Activated naive CD4-positive, alpha-beta T cell treated with anti-CD3 and anti-CD28 coated beads, Interleukin-2, amount 50 U/mL, for 72 hours (primary cell): ENCODE measurements at regions not wholly inside any gene's neighbourhood (a gene's known extent, or its start where the extent isn't known, plus 50 kb on each side); places are given as distances from the start of the nearest gene placed in this dataset.

Experiments
- ATAC-seq, 2 donors: fragments of 150-1000 bp; cut with Tn5 transposase; 2 replicates each; pipeline ENCODE4 v1.10.0; 2021; ENCODE audit warnings: mild to moderate bottlenecking in 2 of 2, moderate library complexity in 2 of 2
- DNase-seq, 2 donors: peaks; one replicate each; pipeline ENCODE4 v3.0.0; 2021 to 2022; ENCODE audit warnings: low spot score in 2 of 2
- H3K27ac Mint-ChIP-seq, 2 donors: one replicate each; pipeline ENCODE4 v1.8.0; 2022; ENCODE audit warnings: mild to moderate bottlenecking in 2 of 2, mixed read lengths in 2 of 2
- H3K36me3 Mint-ChIP-seq, 2 donors: one replicate each; pipeline ENCODE4 v1.8.0; 2022; ENCODE audit warnings: mixed read lengths in 2 of 2
- H3K9me3 Mint-ChIP-seq, 2 donors: one replicate each; pipeline ENCODE4 v1.8.0; 2022; ENCODE audit warnings: mixed read lengths in 2 of 2

DNA sequence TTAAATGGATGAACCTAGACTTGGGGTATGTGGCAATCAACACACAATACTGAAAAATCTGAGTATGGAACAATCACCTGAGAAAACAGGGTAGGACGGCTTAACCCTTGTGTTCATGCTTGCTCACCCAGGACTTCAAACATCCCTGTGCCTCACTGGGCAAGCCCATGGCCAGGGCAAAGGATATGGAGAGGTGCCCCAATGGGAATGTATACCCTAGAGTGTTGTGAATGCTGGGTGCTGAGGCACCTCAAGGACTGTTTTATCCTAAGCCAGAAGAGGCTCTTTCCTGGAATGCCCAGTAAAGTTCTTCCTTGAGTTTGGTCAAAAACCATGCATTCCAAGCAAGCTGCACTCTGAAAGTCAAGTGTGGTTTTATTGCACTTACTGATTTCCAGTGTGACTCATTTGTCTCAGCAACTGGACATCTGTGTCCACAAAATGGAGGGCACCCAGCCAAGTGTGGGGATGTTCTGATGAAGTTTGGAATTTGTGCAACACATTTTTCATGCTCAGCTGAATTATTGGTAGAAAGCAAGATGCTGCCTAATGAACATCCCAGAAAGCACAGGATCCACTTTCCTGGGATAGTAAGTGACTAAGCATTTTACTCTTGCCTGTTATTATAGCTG lies 531.3 kb downstream of the RFC3 start:
- DNase-seq: no peak
- Mint-ChIP-seq H3K36me3 (peaks cover 0 to 4% of the 10 kb centered on the region in 2 donors), H3K27ac (no peak overlapping the region), H3K9me3 (peaks cover 5 to 13% of the 10 kb centered on the region in 2 donors)
- no peak for ATAC-seq

DNA sequence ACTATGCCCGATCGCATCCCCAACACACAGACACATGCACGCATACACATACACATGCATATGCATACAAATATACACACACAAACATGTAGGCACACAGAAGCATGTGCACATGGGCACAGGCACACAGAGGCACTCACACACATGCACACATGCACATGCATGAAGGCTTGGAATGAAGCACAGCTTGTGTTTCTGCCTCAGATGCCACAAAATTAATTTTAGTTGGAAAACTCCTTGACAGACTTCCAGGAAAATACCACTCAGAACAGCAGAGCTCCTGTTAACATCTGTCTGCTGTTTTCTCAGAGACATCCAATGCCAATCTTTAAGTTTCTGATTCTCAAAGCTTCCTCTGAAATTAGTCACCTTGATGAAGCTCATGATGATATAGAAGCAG lies 532.7 kb downstream of the RFC3 start:
- Mint-ChIP-seq H3K9me3 (peaks cover 5 to 13% of the 10 kb centered on the region in 2 donors), H3K36me3 (peaks cover 0 to 4% of the 10 kb centered on the region in 2 donors), H3K27ac (no peak overlapping the region)
- ATAC-seq (no peak), DNase-seq (no peak)

DNA sequence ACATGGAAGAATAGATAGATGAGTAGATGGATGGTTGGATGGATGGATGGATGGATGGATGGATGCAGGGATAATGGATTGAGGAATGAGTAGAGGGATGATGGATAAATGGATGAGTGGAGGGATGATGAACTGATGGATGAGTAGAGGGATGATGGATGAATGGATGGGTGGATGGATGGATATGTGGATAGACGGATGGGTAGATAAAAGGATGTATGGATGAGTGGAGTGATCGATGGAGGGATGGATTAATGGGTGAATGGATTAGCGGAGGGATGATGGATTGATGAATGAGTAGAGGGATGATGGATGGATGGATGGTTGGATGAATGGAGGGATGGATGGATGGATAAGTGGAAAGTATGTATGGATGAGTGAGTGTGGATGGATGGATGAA lies 533.2 kb downstream of the RFC3 start:
- H3K36me3 Mint-ChIP-seq: peaks cover 0 to 4% of the 10 kb centered on the region in 2 donors
- ATAC-seq: no peak
- H3K27ac Mint-ChIP-seq: no peak overlapping the region
- peaks cover 5 to 13% of the 10 kb centered on the region in 2 donors for H3K9me3 Mint-ChIP-seq
- no peak for DNase-seq

DNA sequence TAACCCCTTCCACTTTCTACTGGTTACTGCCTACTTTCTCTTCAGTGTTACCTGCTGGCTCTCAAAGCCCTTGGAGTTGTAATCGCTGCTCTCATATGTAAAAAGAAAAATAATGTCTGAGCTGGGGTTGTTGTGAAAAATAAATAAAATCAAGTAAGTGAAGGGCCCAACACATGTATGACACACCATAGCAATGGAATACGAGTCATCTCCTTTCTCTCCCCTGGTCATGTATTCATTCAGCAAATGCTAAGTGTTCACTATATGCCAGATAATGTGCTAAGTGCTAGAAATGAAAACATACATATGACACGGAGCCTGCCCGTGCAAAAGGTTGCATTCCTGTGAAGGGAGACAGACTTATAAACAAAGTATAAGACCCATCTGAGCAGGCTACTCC lies 535.0 kb downstream of the RFC3 start:
- H3K36me3 Mint-ChIP-seq: no peaks in the 10 kb centered on the region
- no peak for DNase-seq
- H3K9me3 Mint-ChIP-seq: peaks cover 5 to 10% of the 10 kb centered on the region in 2 donors
- no peak for ATAC-seq
- no peak overlapping the region for H3K27ac Mint-ChIP-seq

DNA sequence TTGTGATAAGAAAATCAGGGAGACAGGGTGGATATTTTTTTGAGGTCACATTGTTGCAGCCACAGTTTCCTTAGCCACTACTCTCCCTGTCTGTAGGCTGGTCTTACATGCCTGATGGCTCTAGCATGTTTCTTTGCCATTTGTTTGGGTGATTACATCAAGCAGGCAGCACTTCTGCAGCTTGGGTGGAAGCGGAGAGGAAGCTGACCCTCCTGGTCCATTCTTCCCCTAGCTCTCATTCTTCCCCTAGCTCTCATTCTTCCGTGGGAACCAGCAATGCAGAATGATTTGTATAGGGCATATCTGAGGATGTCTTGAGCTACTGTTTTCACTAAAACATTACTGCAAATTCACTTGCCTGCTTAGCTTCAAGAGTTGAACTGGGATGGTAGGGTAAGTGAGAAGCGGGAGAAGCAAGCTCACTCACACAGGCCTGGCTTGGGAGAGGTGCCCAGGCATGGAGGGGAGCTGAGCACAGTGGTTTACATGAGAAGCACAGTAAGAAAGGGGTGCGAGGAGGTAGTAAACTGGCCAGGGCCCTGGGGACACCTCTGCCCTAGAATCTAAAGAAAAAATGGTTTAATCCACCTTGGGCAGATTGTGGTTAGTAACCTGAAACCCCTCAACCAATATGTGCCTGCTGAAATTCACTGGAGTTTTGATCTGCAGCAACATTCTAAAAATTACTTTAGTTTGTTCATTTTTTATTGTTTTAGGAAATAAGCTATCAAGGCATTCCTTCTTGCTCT lies 538.9 kb downstream of the RFC3 start:
- DNase-seq (no peak), ATAC-seq (no peak)
- Mint-ChIP-seq H3K36me3 (no peaks in the 10 kb centered on the region), H3K27ac (no peak overlapping the region), H3K9me3 (no peaks in the 10 kb centered on the region)

DNA sequence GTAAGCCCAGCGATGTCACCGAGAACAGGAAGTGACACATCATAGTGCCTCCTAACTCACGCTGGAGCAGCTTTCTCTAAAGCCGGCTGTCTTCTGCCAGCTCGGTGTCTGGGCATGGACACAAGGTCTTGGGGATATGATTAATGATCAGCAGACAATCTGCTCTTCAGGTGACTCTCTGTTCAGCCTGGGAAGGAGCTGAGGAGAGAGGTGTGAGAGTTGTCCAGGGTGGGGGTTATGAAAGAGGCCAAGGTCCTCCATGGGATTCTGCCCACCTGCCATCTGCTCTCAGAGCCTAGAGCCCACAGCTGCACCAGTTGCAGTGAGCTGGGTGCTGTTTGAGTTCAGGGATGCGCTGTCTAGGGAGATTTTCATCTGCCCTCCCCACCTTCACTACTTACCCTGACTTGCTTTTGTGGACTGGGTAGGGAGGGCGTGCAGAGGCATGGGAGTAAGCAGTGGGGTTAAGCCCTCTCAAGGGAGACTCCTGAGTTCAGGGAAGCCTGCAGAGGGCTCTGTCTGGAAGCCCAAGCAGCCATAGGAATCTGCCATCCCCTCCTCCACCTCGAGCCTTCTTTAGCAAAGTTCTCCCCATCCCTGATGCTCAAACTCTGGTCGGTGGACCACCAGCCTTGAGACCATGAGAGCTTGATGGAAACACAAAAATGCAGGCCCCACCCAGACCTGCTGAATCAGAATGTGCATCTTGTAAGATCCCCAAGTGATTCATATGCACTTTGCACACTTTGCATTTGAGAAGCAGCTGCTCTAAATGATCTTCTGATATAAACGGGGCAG lies 539.7 kb downstream of the RFC3 start:
- Mint-ChIP-seq H3K9me3 (no peaks in the 10 kb centered on the region), H3K36me3 (no peaks in the 10 kb centered on the region), H3K27ac (no peak overlapping the region)
- DNase-seq (no peak), ATAC-seq (no peak)

DNA sequence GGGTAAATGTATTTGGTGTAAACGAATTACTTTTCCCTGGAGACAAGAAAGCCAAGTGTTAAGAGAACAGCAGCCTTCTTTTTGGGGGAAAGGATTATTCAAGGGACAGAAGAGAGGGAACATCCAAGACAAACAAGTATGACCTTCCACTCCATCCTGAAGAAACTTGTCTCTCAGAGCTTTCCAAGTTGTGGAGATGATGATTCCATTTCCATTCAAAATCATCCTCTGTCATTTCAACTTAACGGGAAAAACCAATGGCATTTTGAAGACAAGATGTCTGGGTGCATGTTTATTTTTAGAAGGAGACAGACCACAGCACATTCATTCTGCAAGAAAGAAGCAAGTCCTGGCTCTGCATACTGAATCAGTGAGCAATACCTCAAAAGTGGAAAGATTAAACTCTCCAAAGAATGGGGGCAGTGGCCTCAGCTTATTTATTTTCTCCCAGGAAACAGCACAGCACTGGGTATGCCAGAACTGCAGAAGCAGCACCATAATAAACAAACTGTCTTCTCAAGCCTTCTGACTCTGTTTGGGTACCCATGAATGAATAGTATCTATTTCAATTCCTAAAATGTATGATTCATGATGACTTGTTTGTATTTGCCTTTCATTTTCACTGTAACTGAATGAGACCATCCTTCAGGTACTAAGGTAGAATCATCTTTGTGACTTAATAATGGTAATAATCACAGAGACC lies 541.0 kb downstream of the RFC3 start:
- no peaks in the 10 kb centered on the region for H3K9me3 Mint-ChIP-seq
- ATAC-seq: no peak
- H3K27ac Mint-ChIP-seq: no peak overlapping the region
- DNase-seq: no peak
- no peaks in the 10 kb centered on the region for H3K36me3 Mint-ChIP-seq

DNA sequence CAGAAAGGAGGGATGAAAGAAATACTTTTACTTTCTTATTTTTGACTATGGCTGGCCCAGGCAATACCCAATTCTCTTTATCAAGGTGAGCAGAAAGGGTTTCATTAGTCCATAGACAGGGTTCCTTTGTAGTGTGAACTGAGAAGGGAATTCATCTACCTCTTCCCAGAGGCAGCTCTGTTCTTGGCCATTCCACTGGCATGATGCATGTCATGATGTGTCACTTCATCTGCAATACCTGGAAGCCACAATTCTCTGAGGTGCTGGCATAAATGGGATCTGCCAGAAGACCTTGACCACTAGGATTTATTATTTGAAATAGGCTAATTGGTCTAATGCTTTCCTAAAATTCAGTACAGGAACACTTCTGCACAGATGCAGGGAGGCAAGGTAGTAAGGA lies 542.8 kb downstream of the RFC3 start:
- no peaks in the 10 kb centered on the region for H3K36me3 Mint-ChIP-seq
- ATAC-seq: no peak
- no peak overlapping the region for H3K27ac Mint-ChIP-seq
- no peak for DNase-seq
- H3K9me3 Mint-ChIP-seq: no peaks in the 10 kb centered on the region

DNA sequence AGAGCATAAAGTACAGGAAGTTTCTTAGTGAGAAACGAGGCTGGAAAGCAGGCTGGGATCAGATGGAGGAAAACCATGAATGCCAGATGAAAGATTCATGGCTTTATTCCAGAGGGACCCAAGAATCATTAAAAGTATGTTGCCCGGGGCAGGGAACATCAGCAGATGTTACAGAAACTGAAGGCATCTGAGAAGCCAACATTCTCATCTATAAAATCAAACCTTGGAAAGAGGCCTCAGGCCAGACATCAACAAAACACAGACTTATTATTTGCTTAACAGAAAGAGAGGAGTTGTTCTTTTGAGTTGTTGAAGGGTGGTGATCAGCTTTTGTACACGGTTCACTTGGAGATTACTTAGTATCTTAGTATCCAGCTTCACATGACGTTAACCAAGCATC lies 543.6 kb downstream of the RFC3 start:
- H3K9me3 Mint-ChIP-seq: peaks cover 3% of the 10 kb centered on the region in 2 donors
- H3K27ac Mint-ChIP-seq: no peak overlapping the region
- H3K36me3 Mint-ChIP-seq: peaks cover 0 to 3% of the 10 kb centered on the region in 2 donors
- DNase-seq (no peak), ATAC-seq (no peak)

DNA sequence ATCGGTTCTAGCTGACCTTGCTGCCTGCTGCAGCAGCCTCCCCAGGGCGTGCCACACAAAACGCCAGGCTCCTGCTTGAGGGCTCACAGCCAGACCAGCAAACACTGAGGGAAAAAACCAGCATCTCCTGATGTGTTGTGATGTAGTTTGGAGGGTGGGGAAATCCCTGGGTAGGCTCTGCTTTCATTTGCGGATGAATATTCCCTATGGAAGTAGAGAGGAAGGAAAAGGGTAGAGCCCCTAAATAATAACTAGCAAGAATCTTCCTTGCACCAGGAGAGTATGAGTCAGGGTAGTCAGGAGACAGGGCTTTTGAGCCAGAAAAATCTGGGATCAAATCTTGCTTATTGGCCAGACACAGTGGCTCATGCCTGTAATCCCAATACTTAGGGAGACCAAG lies 545.3 kb downstream of the RFC3 start:
- no peak for DNase-seq
- ATAC-seq: no peak
- Mint-ChIP-seq H3K27ac (no peak overlapping the region), H3K36me3 (peaks cover 0 to 6% of the 10 kb centered on the region in 2 donors), H3K9me3 (peaks cover 5% of the 10 kb centered on the region in 2 donors)

DNA sequence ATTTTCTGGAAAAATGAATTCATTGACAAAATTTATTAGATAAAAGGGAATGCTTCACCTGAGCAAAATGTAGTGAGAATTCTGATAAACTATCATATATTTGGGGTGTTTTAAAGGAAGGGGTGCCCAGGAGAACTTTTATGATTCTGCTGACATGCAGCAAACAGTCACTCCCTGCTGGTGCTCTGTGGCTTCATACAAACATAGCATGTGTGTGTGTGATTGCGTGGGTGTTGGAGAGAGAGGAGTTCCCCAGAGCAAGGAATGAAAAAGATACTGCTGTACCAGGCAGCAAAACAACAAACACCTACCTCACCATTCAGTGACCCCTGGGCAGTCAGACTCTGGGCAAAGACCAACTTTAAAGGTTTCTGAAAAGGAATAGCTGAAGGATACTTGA lies 546.7 kb downstream of the RFC3 start:
- H3K27ac Mint-ChIP-seq: no peak overlapping the region
- ATAC-seq (no peak), DNase-seq (no peak)
- H3K9me3 Mint-ChIP-seq: peaks cover 5% of the 10 kb centered on the region in 2 donors
- H3K36me3 Mint-ChIP-seq: peaks cover 0 to 6% of the 10 kb centered on the region in 2 donors

DNA sequence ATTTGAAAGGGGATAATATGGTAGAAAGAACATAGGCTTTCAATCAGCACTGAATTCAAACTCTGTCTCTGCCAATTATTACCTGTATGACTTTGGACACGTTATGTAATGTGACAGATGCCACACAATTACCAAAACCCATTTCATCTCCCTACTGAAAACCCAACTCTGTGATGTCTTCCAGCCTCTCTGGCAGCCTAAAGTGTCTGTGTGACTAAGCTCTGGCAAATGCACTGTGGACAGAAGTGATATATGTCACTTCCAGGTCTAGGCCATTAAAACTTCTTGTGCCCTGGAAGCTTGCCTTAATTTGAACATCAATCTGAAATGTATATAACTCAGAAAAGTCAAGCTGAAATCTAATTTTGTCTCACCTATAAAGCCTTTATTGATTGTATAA lies 552.0 kb downstream of the RFC3 start:
- Mint-ChIP-seq H3K36me3 (peaks cover 0 to 6% of the 10 kb centered on the region in 2 donors), H3K9me3 (peaks cover 5% of the 10 kb centered on the region in 2 donors), H3K27ac (no peak overlapping the region)
- ATAC-seq (no peak), DNase-seq (no peak)

DNA sequence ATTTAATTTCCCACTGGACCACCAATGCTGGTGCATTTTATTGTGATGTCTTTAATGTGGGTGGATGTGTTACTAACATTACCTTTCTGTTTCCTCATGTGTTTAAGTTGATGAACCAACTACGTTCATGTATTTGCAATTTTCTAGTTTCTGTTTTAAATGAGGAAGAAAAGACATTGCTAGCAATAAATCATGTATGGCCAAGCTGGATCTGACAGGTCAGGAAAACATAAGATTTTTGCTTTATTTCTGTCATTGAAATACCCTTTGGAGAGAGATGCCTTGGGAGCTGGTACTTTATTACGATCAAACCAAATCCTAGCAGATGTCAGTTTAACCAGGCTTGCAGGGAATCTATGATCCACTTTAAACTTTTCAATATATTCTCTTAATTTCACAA lies 553.2 kb downstream of the RFC3 start:
- no peak overlapping the region for H3K27ac Mint-ChIP-seq
- peaks cover 5% of the 10 kb centered on the region in 2 donors for H3K9me3 Mint-ChIP-seq
- DNase-seq (no peak), ATAC-seq (no peak)
- H3K36me3 Mint-ChIP-seq: peaks cover 0 to 6% of the 10 kb centered on the region in 2 donors

DNA sequence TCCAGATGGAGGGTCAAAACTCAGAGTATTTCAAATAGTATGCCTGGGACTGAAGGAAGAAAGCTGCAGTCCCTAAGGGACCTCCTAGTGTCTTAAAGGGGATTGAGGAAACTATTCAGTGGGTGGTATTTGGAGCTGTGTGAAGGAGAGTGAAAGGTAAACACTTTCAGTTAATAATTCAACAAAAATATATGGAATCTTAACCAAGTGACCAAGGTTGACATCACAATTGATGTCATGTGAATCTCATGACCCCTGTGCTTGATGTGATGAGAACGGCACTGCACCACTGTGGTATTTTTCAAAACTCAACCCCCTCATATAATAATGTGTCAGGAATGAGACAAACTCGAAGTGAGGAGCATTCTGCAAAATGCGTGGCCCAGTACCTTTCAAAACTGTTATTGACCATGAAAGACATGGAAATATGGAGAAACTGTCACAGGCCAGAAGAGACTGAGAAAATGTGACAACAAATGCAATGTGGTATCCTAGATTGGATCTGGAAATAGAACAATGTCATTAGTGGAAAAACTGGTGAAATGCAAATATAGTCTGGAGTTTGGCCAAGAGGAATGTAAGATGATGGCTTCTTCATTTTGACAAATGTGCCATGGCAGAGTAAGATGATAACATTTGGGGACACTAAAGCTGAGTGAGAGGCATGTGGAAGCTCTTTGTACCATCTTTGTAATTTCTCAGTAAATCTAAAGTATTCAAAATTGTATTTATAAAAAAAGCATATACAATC lies 553.9 kb downstream of the RFC3 start:
- no peak for ATAC-seq
- peaks cover 0 to under 1% of the 10 kb centered on the region in 2 donors for H3K36me3 Mint-ChIP-seq
- no peak overlapping the region for H3K27ac Mint-ChIP-seq

DNA sequence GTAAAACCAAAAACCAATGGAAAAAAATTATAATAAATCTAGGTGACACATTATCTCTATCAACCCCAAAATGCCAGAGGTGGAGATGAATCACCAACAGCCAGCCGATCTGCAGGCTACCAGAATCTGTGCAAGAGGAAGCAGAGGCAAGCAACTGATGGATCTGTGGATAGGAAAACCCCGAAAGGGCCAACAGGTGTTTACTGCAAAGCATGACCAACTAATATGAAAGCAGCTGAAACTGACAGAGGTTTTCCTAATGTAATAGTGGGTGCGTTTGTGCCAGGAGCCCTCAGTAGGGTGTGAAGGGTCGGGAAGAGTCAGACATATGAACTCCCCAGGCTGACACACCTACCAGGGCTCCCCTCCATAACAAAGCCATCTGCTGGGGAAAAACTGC lies 554.6 kb downstream of the RFC3 start:
- no peak for DNase-seq
- Mint-ChIP-seq H3K27ac (no peak overlapping the region), H3K36me3 (no peaks in the 10 kb centered on the region), H3K9me3 (no peaks in the 10 kb centered on the region)
- ATAC-seq: no peak

More for the DNA sequence above, 553.9 kb downstream of the RFC3 start:
- no peak for DNase-seq
- peaks cover 0 to under 1% of the 10 kb centered on the region in 2 donors for H3K9me3 Mint-ChIP-seq

DNA sequence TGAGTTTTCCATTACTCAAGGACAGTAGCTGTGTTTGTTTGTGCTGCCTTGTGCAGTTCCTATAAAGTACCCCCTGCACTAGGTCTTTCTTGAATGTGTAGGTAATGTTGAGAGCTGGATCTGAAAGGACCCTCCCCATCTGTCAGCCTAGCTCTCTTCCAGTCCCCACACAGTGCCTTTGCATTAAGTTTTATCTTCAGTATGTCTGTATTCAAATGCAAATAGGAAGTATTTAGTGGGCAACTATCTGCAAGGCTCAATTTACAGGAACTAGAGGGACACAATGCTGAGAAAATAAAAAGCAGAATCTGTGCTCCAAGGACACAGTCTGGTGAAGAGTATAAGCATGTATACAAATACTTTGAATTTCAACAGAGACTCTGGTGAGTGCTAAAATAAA lies 558.5 kb downstream of the RFC3 start:
- ATAC-seq (no peak), DNase-seq (no peak)
- Mint-ChIP-seq H3K27ac (no peak overlapping the region), H3K9me3 (peaks cover 8% of the 10 kb centered on the region in 2 donors), H3K36me3 (no peaks in the 10 kb centered on the region)
